K562 (cell line): ENCODE measurements at regions not wholly inside any gene's neighbourhood (a gene's known extent, or its start where the extent isn't known, plus 50 kb on each side); places are given as distances from the start of the nearest gene placed in this dataset.
A peak's percentile ranks its signal among the peaks of the same experiment; 100 is the strongest.

Experiments used
- ATAC-seq: fragments of 200-7000 bp; cut with Tn5 transposase; 3 replicates; pipeline ENCODE4 v1.9.1; 2020; ENCODE audit warnings: moderate library complexity
- BruUV-seq: library from RNA; stranded (reverse); fragments of 400-500 nt; replicated peaks from 2 replicates; lab custom pipeline; 2021; lab: Mats Ljungman, UMichigan
- CTCF ChIA-PET: fragments of 300-600 bp; formaldehyde crosslinking; extraction: SDS; loops from one replicate; lab custom pipeline; 2021; ENCODE audit warnings: low intra/inter-chr PET ratio; lab: Yijun Ruan, JAX
- POLR2A ChIA-PET: fragments of 300-600, 350-650 bp; sonication (Branson Sonifier 250); formaldehyde crosslinking; extraction: SDS; loops from one replicate; lab custom pipeline; 2021; ENCODE audit warnings: antibody characterized with exemption, inconsistent platforms; lab: Yijun Ruan, JAX
- DNase-seq, 4 experiments: peaks; one replicate each; pipeline versions ENCODE4 v3.0.0 to v3.0.0-alpha.2; 2011 to 2018; ENCODE audit warnings: low spot score in 3 of 4, mixed read lengths in 3 of 4; ENCODE audit errors: extremely low read depth in 1 of 4
- FAIRE-seq: peaks from 2 replicates; lab custom pipeline; 2011; peaks lifted over from hg19 to GRCh38; lab: Jason Lieb, UNC
- H2AFZ ChIP-seq: 2 replicates; pipeline ENCODE4 v1.6.0; 2011; ENCODE audit warnings: low read depth, low read length, control low read depth, inconsistent platforms
- H3K27ac ChIP-seq: fragments of 200-600 bp; 3 replicates; pipeline ENCODE4 v1.8.0; 2011; ENCODE audit warnings: low read depth, mild to moderate bottlenecking, control low read depth, inconsistent platforms, low read length, moderate library complexity, mixed read lengths; ENCODE audit errors: extremely low read depth
- H3K27me3 ChIP-seq, 2 experiments: fragments of 300-600 bp in 1 of 2; 2 replicates in 1 of 2; 3 replicates in 1 of 2; pipeline versions ENCODE4 v1.6.0 to v1.8.0; 2011; ENCODE audit warnings: inconsistent platforms in 2 of 2, low read length in 2 of 2, mild to moderate bottlenecking in 1 of 2, mixed read lengths in 1 of 2, moderate library complexity in 1 of 2; ENCODE audit not compliant: control insufficient read depth in 2 of 2, insufficient read depth in 2 of 2
- H3K36me3 ChIP-seq: fragments of 300-600 bp; 3 replicates; pipeline ENCODE4 v1.8.0; 2011; ENCODE audit warnings: mild to moderate bottlenecking, low read length, inconsistent platforms; ENCODE audit not compliant: control insufficient read depth, insufficient read depth
- H3K4me1 ChIP-seq, 2 experiments: fragments of 200-600 bp in 1 of 2; replicated peaks in 1 of 2; 2 replicates in 1 of 2; 3 replicates in 1 of 2; pipeline versions ENCODE4 v1.5.1 to v1.8.0; 2011; ENCODE audit warnings: inconsistent platforms in 2 of 2, low read length in 2 of 2, mild to moderate bottlenecking in 1 of 2, mixed read lengths in 1 of 2, moderate library complexity in 1 of 2; ENCODE audit not compliant: control insufficient read depth in 2 of 2, insufficient read depth in 2 of 2
- H3K4me2 ChIP-seq: 2 replicates; pipeline ENCODE4 v1.6.1; 2011; ENCODE audit warnings: low read length, control low read depth, inconsistent platforms, mixed read lengths; ENCODE audit not compliant: insufficient read depth
- H3K4me3 ChIP-seq: fragments of 200-600 bp; sonication (generic), shearing (Covaris generic); 2 replicates; pipeline ENCODE4 v1.5.1; 2016; ENCODE audit warnings: control low read depth, inconsistent platforms
- H3K79me2 ChIP-seq: fragments of 200-600 bp; 3 replicates; pipeline ENCODE4 v1.8.0; 2011; ENCODE audit warnings: low read length, inconsistent platforms; ENCODE audit not compliant: control insufficient read depth, insufficient read depth
- H3K9ac ChIP-seq, 2 experiments: 2 replicates each; pipeline versions ENCODE4 v1.6.0 to v1.6.1; 2011; ENCODE audit warnings: low read depth in 2 of 2, low read length in 2 of 2, control low read depth in 1 of 2, inconsistent platforms in 1 of 2, mild to moderate bottlenecking in 1 of 2, mixed read lengths in 1 of 2; ENCODE audit not compliant: insufficient read depth in 1 of 2
- H3K9me1 ChIP-seq: one replicate; pipeline ENCODE4 v1.6.0; 2011; ENCODE audit warnings: inconsistent platforms, mild to moderate bottlenecking, low read length, moderate library complexity; ENCODE audit not compliant: control insufficient read depth, insufficient read depth
- H3K9me3 ChIP-seq: replicated peaks from 2 replicates; pipeline ENCODE4 v1.5.1; 2011; ENCODE audit warnings: low read depth, low read length, inconsistent platforms; ENCODE audit not compliant: control insufficient read depth, insufficient read depth
- H4K20me1 ChIP-seq: replicated peaks from 2 replicates; pipeline ENCODE4 v1.6.1; 2011; ENCODE audit warnings: low read length, inconsistent platforms, mixed read lengths; ENCODE audit not compliant: control insufficient read depth, insufficient read depth
- CBFA2T3 ChIP-seq: fragments of 450-650 bp; IDR thresholded peaks from 2 replicates; pipeline ENCODE4 v1.6.1; 2017
- CCAR2 ChIP-seq: fragments of 200-400 bp; formaldehyde crosslinking; IDR thresholded peaks from 2 replicates; pipeline ENCODE4 v1.6.1; 2017; ENCODE audit warnings: mild to moderate bottlenecking, low read depth, low read length
- CTCF ChIP-seq, 3 experiments: IDR thresholded peaks in 2 of 3; conservative IDR thresholded peaks in 1 of 3; 2 replicates each; pipeline ENCODE4 v1.5.1; 2011 to 2012; ENCODE audit warnings: low read length in 3 of 3, mild to moderate bottlenecking in 3 of 3, control low read depth in 2 of 3, improper control_type of control experiment in 1 of 3, inconsistent platforms in 1 of 3, low read depth in 1 of 3, mixed read lengths in 1 of 3, moderate library complexity in 1 of 3; ENCODE audit not compliant: insufficient read depth in 2 of 3
- DPF2 ChIP-seq: fragments of 450-650 bp; IDR thresholded peaks from 2 replicates; pipeline ENCODE4 v1.6.1; 2016
- GABPA ChIP-seq: fragments of 200-800 bp; sonication (Bioruptor generic); conservative IDR thresholded peaks from 2 replicates; pipeline ENCODE4 v1.6.1; 2016; ENCODE audit warnings: low read depth, missing genetic modification characterization, missing compliant biosample characterization
- HEY1 ChIP-seq: fragments of 250-450 bp; sonication (Bioruptor Pico); IDR thresholded peaks from 2 replicates; pipeline ENCODE4 v1.5.0; 2020; ENCODE audit warnings: mild to moderate bottlenecking, moderate library complexity, borderline replicate concordance
- MGA ChIP-seq: fragments of 450-650 bp; IDR thresholded peaks from 2 replicates; pipeline ENCODE4 v1.6.1; 2016; ENCODE audit warnings: mild to moderate bottlenecking, moderate library complexity
- RAD21 ChIP-seq, 2 experiments: fragments of 250-450 bp in 1 of 2; fragments of 450-650 bp in 1 of 2; sonication (Bioruptor Pico) in 1 of 2; formaldehyde crosslinking in 1 of 2; IDR thresholded peaks in 1 of 2; conservative IDR thresholded peaks in 1 of 2; 2 replicates each; pipeline versions ENCODE4 v1.4.0 to v1.8.0; 2020 to 2022; ENCODE audit warnings: mild to moderate bottlenecking in 2 of 2, moderate library complexity in 1 of 2
- SPI1 ChIP-seq: IDR thresholded peaks from 2 replicates; pipeline ENCODE4 v1.6.1; 2011; ENCODE audit warnings: low read depth, low read length, control low read depth, borderline replicate concordance
- SREBF2 ChIP-seq: sonication (generic); formaldehyde crosslinking; IDR thresholded peaks from 2 replicates; pipeline ENCODE4 v1.4.0; 2020; ENCODE audit warnings: mild to moderate bottlenecking, missing genetic modification reagents
- ZSCAN29 ChIP-seq: fragments of 450-650 bp; IDR thresholded peaks from 2 replicates; pipeline ENCODE4 v1.6.1; 2017
- WGBS: fragments of 100-300 bp; shearing (Covaris generic); methylation state at CpG from one replicate; pipeline ENCODE4 v1.1.6; 2016; ENCODE audit warnings: low coverage, mixed read lengths; ENCODE audit not compliant: insufficient coverage; ENCODE audit errors: missing lambda C conversion rate; 5-methylcytosine and 5-hydroxymethylcytosine counted together
- in situ Hi-C: fragments of 300-500 bp; cut with MboI; formaldehyde crosslinking; loops from 4 replicates; pipeline ENCODE4 v1.15.0; 2018; ENCODE audit warnings: inconsistent platforms, mixed read lengths
- intact Hi-C: fragments of 100-400 bp; cut with micrococcal nuclease; formaldehyde crosslinking; loops from 2 replicates; pipeline ENCODE4 v1.14.2; 2022

- Histone ChIP-seq H4K20me1 (no peaks in the 10 kb centered on the region), H2AFZ (no peak overlapping the region), H3K4me2 (no peak overlapping the region), H3K79me2 (peaks cover 10% of the 10 kb centered on the region; the same call in 2 of the 3 replicates), H3K4me3 (no peak overlapping the region), H3K9me3 (no peaks in the 10 kb centered on the region), H3K36me3 (no peaks in the 10 kb centered on the region), H3K27ac (no peak overlapping the region), H3K4me1 (peaks cover 0 to 4% of the 10 kb centered on the region in 2 experiments; a peak in 1 of 5 replicates), H3K9ac (no peak overlapping the region), H3K27me3 (no peaks in the 10 kb centered on the region), H3K9me1 (no peaks in the 10 kb centered on the region)
- CTCF ChIA-PET, result no interaction called here
- intact Hi-C loops (no loop called here), in situ Hi-C loops (no loop called here)
- no peak for FAIRE-seq
- POLR2A ChIA-PET, result no interaction called here
- DNase-seq, result peak in 2 of 4 experiments; percentile 4 to 34
- BruUV-seq, result no TSS peak
- whole genome bisulfite sequencing, result 80% methylated on average over 1 of the region's 1 CpG
- ATAC-seq, result peak; percentile 75
- TF ChIP-seq CCAR2 (no peak), HEY1 (no peak), ZSCAN29 (no peak), GABPA (tag) (no peak), RAD21 (CRISPR knock-in tag; conservative IDR thresholded peaks at IDR 0.05 in 1 of 2, IDR thresholded peaks at IDR 0.05 in 1 of 2) (peak; percentile 26 to 34; a peak in 3 of 4 replicates), CBFA2T3 (peak; percentile 50; the same call in 1 of the 2 replicates), SPI1 (no peak), MGA (no peak), SREBF2 (CRISPR knock-in tag) (no peak), CTCF (IDR thresholded peaks at IDR 0.05 in 2 of 3, conservative IDR thresholded peaks at IDR 0.05 in 1 of 3; ENCODE audit: insufficient read depth in 2 of 3, low read depth in 1 of 3, low read length in 3 of 3) (0 out of 6 replicates have a peak, but pooled peaks of 1 of the 3 experiments have one; percentile 10), DPF2 (no peak)
These were observed 2636.9 kb upstream of the PCDH20 start for GRCh38 chr13:64052521-64052920.
